Endothelial cell of hepatic sinusoid (primary cell): ENCODE measurements at regions not wholly inside any gene's neighbourhood (a gene's known extent, or its start where the extent isn't known, plus 50 kb on each side); places are given as distances from the start of the nearest gene placed in this dataset.

ENCODE experiments used
- in situ Hi-C: cut with HindIII; loops from 2 replicates; pipeline ENCODE4 v1.10.0; 2017; ENCODE audit warnings: low sequenced_read_pairs

DNA sequence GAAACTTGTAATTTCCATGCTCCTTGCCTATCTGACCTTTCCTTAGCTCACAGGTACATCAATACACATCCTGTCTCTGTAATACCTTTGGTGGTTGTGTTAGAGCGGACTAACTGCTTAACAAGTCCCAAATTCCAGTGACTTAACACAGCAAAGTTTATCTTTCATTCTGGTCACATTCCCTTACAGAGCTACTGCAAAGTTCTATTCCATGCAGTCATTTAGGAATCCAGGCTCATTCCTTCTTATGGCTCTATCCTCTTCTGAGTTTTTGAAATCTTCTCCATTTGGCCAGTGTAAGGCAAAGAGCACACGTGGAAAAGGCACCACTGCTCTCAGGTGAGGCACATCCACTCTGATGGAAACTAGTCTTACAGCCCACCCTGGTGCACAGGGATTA, 238.6 kb upstream of the ANKRD55 start:
- in situ Hi-C loops = loop anchor here (10.0 kb wide), 1 partner anchor 197 kb away; no protein-coding TSS in a partner anchor

DNA sequence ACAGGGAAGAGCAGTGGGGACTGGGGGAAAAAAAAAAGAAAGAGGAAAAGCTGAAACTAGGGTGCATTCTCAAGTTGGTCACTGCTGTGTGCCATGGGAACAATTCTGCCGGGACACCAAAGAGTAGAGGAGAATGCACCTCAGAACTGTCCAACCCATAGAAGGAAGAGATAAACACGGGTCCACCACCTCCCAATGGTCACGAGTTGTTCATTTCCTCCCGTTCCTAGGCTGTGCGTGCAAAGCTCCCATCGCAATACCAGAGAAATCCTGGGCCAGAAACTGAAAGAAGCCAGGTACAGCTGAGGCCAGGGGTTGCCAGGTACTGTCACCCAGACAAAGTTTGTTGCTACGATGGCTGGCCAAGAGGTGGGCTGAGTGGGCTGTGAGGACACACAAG, 236.9 kb upstream of the ANKRD55 start:
- in situ Hi-C loops = loop anchor here (10.0 kb wide), 1 partner anchor 195 kb away; no protein-coding TSS in a partner anchor

DNA sequence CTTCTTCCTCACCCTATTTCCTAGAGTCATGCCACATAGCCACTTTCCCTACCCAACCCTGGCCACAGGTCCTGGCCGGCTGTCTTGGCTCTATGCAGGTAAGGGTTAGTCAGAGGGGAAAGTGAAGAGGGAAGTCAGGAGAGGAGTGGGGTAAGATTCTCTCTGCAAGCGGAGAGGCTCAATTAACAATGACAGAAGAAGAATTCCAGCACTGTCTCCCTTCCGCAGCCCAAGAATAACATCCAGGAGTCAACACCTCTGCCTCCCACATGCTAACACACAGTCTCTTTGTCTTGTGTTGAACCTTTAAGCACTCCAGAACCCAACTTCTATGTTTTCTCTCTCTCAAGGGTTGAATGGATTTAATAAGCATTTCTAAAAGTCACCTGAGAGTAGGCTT, 235.1 kb upstream of the ANKRD55 start:
- in situ Hi-C loops = no loop called here

DNA sequence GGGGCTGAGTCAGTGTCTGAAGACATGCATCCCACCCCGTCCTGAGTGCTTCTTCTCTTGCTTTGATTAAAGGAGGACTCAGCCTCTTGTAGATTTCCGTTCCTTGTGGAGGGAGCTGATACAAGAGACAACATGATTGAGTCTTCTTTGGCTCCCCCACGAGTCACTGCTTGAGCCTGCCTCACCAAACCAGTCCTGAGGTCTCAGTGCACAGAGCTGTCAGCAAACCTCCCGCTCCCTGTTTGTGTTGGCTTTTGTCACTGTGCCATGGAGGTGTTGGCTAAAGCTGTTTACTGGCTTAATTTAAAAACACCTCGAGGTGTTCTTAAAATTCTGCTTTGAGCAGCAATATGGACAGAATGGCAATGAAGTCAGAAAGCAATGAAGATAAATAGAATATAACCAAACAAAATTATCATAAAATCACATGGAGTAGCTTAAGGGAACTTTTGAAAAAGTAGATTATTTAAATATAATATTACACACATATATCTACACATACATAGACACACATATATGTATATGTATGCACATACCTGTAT, 234.1 kb upstream of the ANKRD55 start:
- in situ Hi-C loops = no loop called here

DNA sequence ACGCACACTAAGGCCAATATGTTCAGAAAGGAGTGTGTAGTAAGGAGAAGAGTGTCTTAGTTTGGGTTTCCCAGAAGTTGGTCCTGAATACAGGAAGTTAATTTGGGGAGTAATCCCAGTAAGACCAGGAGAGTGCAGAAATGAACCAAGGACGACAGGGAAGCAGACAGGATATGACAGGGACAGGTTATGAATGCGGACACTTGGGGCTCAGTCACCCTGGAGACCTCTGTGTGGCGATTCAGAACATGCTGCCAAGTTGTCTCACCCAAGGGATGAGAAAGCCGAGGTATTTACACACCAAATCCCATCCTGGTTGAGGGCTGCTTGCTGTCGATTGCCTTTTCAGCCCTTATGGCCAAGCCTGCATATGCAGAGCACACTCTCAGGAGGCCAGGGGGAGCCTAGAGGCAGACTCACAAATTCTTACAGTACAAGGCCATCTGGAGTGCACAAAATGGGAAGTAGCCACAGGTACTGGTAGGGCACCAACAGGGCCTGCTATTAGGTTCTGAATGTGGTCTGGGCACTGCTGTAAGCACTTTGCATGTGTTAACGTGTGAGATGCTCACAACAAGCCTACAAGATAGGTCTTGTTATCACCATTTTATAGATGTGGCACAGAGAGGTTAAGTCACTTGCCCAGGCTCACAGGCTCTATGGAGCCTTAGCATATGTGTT, 233.1 kb upstream of the ANKRD55 start:
- in situ Hi-C loops = no loop called here

DNA sequence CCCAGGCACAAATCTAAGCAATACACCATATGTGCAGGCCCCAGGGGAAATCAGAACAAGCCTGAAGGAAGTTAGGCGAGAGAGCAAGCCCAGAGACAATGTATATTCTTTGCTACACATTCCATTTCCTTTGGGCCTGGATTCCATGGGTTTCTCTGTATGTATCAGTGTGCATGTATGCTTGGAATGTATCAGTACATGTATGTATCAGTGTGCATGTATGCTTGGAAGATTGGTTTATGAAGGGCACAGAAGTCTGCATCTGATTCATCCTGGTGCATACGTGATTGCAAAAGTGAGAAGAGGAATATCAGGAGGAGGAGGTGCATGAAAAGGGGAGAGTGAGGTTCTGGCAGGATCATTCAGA, 232.6 kb upstream of the ANKRD55 start:
- in situ Hi-C loops = no loop called here

DNA sequence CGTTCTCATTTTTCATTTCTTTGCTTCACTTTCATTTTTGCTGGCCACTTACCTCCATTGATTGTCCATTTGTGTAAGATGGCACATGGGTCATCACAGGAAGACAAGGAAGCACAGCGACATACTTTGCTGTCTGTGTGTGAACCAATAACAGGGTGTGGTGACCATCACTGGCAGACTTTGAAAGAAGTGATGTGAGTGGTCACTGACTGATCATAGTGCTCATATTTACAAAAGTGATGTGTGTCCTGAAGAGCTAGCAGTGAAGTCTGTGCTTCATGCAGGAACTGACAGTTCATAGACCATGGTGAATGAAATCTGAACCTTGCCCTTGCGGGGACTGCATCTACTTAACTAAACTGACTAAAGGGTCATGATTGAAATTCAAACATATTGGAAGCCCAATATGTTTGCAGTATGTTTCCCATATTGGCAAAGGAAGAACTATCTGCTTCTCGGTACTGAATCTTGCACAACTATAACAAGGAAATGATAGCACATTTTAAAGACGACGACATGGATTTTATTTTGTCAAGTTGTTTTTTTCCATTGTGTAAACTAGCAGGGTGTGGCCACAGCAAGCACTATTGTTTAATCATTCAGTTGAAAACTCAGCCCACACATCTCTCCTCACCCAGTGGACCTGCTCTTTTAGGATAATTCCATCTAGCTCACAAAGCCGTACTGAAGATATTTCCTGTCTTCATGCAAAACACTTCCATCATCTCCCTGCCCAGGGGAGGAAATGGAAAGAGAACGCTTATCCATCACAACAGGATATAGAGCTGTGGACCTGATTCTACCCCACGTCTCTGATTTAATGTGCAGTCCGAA, 232.0 kb upstream of the ANKRD55 start:
- in situ Hi-C loops = no loop called here

DNA sequence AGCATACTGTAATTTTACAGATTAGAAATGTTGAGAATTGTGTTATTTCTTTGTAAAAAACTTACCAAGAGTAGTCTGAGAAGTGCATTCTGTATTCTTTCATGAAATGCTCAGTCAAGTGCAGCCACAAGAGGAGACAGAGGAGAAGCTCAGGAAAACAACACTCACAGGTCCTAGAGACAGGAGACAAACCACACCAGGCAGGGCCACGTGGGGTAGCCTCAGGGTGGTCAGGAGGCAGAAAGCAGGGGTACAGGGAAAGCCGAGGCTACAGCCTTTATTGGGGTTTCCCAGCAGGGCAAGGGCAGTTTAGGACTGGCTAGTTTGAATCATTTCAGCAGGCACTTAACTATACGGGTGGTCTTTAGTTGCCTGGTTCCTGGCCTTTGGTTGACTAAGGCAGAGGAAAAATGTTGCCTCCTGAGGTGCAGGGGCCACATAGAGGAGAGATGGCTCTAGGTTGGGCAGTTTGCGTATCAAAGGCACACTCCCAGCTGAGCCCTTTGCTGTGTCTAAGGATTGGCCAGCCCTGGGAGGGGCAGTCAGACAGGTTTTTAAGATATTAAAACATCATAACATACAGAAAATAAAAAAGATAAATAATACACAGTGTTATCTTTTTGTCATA, 230.9 kb upstream of the ANKRD55 start:
- in situ Hi-C loops = no loop called here

DNA sequence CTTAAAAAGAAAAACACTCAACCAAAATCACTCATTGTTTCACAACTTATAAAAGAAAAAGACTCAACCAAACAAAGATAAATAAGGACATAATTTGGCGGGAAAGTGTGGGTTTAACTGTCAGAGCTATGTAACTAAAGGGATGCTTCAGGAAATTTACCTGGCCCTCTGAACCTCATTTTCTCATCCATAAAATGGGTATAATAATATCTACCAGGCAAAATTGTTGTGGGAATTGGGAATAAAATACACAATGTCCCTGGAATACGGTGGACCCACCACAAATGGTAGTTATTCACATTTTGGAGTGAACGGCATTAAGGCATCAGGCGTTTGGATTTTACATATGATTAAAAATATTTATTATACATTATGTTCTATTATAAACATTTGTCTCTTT, 228.5 kb upstream of the ANKRD55 start:
- in situ Hi-C loops = no loop called here

DNA sequence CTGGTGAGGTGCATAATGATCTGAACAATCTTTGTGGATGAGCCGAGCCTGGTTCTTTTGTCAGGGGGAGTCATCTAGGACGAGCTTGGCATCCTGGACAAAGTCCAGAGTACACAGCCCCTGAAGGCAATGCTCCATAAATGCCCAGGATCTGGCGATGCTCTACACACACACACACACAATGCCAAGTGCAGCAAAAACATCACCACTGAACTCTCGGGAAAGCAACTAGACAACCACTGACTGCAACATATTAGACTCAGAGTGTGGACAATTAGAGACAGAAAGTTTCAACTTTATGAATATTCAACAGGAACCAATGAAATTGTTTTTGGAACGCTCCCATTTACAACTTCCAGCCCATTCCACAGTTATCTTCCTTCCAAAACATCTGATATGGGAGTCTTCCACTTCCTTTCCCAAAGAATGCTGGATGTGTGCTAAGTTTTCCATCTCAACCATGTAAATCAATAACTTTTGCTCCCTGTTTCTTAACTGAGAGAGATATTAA, 227.6 kb upstream of the ANKRD55 start:
- in situ Hi-C loops = no loop called here

DNA sequence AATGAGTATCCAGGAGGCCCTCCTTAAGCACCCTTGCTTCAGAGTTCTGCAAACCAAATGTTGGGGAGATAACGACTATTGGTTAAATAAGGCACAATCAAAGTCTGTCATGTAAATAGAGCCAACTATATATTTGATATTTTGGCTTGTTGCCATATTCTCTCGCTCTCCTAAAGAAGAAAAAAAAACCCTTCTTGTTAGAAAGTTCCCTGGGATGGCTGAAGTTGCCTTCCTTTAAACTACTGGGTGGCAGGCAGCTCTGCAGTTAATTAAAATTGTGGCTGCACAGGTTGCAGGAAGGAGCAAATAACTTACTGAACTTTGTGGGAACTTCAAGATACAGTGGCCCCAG, 227.0 kb upstream of the ANKRD55 start:
- in situ Hi-C loops = no loop called here

DNA sequence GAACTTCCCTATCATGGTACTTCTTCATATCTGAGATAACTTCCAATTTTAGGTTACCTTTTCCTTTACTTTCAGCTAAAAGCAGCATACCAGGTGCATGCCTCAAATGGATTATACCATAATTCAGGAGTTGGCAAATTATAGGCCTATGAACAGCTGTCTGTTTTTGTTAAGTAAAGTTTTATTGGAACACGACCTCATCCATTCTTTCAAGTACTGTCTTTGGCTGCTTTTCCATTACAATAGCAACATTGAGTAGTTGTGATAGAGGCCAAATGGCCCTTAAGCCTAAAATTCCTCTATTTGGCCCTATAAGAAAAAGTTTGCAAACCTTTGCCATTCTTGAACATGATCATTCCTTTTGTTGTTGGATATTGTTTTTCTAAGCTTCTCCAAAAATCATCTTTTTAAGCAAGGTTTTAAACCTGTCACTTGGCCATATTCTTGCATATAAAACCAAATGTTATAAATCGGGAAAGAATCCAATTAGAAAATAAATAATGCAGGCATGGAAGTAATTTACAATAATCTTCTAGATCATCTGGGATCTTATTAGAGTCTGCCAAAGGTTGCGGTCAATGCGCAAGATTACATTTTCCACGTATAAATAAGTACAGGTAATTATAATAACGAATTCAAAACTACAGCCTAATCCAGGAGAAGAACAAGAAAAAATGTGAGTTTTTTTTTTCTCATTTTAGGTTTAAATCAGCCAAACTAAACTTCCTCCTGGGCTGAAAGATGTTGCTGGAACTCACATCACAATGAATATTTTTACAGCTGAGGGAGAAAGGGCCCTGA, 226.5 kb upstream of the ANKRD55 start:
- in situ Hi-C loops = no loop called here

DNA sequence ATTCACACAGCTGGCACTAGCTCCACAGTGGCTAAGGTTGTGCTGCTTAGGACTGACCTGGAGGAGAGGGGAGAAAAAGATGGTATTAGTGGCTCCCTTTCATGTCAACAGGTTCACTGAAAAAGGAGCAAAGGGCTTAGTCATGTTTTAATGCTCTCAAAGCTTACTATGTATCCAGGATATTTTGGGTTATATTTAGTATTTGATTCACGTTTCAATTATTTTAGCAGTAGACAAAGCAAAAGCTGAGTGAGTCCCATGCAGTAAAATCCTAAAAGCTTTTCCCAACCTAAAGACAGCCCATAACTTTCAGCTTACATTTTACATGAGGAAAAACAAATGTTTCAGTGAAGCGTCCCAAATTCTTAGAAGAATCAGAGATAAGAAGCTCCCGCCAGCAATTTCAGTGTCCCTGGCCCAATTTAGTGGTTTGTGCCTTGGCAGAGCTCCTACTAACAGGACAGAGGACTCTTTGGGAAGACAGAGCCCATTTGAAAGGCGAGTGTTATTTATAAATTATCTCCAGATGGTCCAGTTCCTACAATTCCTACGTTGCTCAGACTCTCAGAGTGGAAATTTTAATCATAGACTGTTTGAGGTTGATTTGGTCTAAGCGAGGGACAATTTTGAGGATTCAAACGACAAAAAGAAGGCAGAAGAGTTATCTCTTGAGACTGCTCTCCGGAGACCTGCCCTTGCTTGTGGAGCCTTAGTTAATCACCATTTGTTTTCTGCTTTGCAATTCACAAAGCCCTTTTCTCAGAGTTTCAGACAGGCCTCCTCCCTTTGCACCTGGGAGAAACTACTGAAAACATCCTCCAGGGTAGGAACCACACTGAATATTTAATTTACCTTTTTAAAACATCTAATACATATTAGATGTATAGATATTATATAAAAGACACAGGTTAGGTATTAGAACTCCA, 225.0 kb upstream of the ANKRD55 start:
- in situ Hi-C loops = no loop called here

DNA sequence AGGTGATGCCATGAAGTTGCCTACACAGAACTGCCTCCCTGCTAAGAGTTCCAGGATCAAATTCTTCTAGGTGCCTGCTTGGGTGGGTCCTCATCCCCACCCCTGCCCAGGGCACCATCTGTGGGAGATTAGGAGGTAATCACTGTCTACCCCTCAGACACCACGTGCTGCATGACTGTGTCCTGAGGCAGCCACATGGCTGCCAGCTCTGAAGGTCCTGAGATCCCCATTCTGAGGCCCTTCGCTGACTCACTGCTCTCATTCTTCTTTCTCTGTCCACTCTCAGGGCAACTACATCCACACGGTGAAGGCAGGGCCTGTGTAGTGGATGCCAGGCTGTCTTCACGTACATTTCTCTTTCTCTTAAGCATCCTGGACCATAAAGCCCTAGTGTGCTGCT, 222.9 kb upstream of the ANKRD55 start:
- in situ Hi-C loops = no loop called here

DNA sequence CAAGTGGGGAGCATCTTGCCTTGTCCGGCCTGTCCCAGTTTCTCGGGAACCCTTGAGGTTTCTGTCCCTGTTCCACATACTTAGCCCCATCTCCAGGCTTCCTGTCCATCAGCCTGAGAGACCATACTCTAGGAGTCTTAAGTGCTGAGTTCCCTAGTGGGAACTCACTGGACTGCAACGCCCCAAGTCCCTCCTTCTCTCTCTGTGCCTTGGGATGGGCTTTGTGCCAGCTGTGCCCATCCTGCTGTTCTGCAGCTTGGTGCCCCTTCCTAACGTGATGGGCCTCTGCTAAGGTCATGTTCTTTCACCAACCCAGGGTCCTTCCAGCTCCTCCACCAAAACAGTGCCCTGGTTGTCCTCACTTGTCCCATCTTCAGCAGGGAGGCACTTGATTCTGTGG, 222.3 kb upstream of the ANKRD55 start:
- in situ Hi-C loops = no loop called here

DNA sequence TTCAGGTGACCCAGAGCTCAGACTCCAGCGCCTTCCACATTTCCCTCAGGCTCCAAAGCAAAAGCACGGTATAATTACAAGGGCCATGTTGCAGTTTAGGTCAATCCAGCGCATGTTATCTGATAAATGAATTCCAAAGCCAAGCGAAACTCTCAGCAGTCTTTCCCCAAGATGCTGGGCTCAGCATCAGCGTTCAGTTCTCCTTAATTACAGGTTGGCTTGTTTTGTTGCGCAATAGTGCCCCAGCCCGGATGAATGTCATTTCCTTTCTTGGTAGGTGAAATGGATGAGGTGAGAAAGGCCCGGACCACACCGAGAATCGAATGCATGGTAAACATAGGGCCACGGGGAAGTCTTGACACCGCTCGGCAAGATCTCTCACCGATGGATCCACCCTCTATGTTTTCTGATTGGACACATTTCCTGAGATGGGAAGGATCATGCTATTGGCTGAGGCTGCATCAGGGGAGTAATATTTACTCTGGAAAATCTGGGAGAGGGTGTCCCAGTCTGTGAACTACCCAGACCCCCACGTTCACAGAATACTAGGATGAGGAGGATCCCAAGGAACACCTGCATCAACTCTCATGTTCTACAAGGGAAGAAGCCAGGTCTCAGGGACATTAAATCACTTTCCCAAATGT, 221.2 kb upstream of the ANKRD55 start:
- in situ Hi-C loops = loop anchor here (5.0 kb wide), 1 partner anchor 63 kb away; no protein-coding TSS in a partner anchor

DNA sequence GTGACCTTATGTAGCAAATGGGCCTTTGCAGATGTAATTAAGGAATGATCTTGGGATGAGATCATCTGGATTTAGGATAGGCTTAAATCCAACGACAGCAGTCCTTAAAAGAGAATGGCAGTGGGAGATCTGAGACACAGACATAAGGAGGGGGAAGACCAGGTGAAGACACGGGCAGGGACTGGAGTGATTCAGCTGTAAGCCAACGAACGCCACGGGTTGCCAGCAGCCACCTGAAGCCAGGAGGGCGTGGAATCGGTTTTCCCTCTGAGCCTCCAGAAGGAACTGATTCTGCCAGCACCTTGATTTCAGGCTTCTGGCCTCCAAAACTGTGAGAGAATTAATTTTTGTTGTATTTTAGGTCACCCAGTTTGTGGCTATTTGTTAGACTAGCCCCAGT, 218.6 kb upstream of the ANKRD55 start:
- in situ Hi-C loops = loop anchor here (5.0 kb wide), 1 partner anchor 66 kb away; no protein-coding TSS in a partner anchor

DNA sequence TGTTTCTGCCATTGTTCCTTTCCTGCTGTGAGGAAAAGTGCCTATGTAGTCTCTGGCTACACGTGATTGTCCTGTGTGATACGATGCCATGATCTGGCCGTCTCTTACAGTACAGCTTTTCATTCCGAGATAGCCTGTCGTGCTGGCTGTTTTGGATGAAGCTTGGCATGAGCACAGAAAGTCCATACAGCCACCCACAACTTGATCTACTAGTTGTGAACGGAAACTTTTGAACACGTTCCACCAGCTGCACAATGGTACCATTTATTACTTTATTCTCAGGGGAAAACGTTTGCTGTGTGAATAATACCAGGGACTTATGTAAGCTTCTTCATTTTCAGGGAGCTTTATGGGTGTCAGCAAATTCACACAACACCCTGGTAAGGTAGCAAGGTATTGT, 217.6 kb upstream of the ANKRD55 start:
- in situ Hi-C loops = loop anchor here (5.0 kb wide), 1 partner anchor 67 kb away; no protein-coding TSS in a partner anchor

DNA sequence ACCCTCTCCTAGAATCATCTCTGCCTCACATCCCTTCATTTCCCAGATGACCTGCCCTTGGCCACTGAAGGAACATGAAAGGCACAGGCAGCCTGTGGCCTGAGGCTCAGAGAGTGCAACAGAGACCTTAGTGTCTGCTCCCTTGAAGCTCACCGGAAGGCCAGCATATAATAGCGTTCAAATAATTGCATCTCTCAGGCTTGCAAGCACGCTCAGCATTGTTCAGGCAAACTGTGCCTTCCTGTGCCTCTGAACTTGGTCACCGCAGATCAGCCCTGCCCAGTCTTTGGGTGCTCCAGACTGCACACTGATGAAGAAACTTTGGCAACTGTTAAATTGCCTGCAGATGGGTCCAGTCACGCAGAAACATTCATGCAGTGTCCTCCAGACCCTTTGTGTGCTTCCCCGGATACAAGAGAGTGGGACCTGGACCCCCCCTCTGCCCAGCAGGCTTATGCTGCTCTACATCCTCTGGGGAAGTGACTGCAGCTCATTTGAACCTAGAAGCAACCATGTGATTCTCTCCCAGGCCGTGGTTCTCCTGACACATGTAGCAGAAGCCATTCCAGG, 216.0 kb upstream of the ANKRD55 start:
- in situ Hi-C loops = no loop called here
